HEK293T (cell line): ENCODE measurements at regions not wholly inside any gene's neighbourhood (a gene's known extent, or its start where the extent isn't known, plus 50 kb on each side); places are given as distances from the start of the nearest gene placed in this dataset.

Experiments used
- ELF4 ChIP-seq: fragments of 450-650 bp; IDR thresholded peaks from 2 replicates; pipeline ENCODE4 v1.6.1; 2017; ENCODE audit warnings: antibody characterized with exemption
- FOXM1 ChIP-seq: fragments of 450-650 bp; IDR thresholded peaks from 2 replicates; pipeline ENCODE4 v1.6.1; 2017; ENCODE audit warnings: mild to moderate bottlenecking, borderline replicate concordance
- SP1 ChIP-seq: fragments of 450-650 bp; IDR thresholded peaks from 2 replicates; pipeline ENCODE4 v1.6.1; 2017

DNA sequence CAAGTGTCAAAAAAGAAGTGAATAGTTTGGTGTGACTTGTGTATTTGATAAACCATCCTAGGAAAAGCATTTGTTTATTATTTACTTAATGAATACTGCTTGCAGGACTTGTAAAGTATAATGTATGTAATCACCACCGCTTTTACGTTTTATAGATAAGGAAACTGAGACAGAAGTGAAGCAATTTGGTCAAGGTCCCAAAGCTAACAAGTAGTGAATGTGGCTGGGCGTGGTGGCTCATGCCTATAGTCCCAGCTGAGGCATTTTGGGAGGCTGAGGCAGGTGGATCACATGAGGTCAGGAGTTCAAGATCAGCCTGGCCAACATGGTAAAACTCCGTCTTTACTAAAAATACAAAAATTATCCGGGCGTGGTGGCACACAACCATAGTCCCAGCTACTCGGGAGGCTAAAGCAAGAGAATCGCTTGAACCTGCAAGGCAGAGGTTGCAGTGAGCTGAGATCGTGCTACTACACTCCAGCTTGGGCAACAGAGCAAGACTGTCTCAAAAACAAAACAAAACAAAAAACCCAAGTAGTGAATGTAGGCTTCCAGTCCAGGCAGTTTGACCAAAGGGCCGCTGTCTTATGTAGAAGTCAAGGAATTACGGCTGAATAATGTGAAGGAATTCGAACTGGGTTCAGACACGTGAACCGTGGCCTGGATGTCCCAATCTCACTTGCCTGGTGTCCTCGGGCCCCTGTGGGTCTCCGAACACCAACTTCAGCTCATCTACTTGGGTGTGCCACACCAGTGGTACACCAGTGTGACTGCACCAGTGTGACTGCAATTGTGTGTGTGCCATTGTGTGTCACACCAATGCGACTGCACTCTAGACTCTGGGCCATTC is 88.3 kb upstream of the MED13L start:
- TF ChIP-seq SP1 (no peak), FOXM1 (no peak), ELF4 (no peak)
